ENCODE measurements at regions not wholly inside any gene's neighbourhood (a gene's known extent, or its start where the extent isn't known, plus 50 kb on each side); places are given as distances from the start of the nearest gene placed in this dataset.
"Not testable (repeated sequence)": the region's sequence is repeated elsewhere in the genome, so short reads cannot be mapped to it uniquely, and the experiment has no call there.

DNA sequence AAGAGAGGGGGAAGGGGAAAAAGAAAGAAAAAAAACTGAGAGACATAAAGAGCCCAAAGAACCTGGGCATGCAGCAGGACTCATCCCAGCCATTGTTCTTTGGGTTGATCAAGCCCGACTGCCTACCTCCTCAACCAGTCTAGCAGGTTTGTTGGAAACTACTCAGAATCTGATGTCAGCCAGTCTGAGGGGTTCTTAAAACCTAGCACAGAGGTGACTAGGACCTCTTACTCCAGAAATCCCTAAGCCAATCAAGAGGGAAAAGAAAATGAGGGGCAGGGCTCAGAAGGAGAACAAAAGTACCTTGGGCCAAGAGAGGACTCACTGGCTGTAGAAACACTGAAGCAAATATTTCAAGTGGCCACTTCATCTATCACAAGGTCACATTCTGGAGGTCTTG is 228.0 kb downstream of the AASDHPPT start:
- TF ChIP-seq ZFX (IDR thresholded peaks at IDR 0.05; ENCODE audit: borderline replicate concordance) (no peak), CTCF (IDR thresholded peaks at IDR 0.05) (no peak)

GRCh38 chr11:106306942-106307341 is 229.5 kb downstream of the AASDHPPT start:
- TF ChIP-seq CTCF (IDR thresholded peaks at IDR 0.05) (no peak), ZFX (IDR thresholded peaks at IDR 0.05; ENCODE audit: borderline replicate concordance) (no peak)

More for the DNA sequence above, 228.0 kb downstream of the AASDHPPT start:
- H3K27ac ChIP-seq: no peak overlapping the region

DNA sequence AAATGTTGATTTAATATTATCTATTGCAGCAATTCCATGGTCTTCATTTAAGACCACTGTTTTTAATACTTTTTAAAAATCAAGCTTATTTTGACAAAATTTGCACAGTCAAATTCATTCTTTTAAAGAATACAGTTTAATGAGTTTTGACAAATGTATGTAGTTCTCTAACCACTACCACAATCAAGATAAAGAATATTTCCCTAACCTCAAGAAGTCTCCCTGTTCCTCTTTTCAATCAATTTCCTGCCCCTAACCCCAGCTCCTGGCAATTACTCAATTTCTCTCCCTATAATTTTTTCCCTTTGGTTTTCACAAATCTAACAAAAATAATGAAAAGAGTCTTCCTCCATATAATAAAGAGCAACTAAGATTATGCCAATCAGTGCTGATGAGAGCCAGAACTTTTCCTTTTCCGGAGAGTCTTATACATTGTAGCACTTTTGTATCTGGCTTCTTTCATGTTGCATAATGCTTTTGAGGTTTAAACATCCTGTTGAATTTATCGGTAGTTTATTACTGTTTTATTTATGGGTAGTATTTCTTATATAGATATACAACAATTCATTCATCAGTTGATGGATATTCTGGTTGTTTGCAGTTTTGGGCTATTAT is 231.7 kb downstream of the AASDHPPT start:
- no peak overlapping the region for H3K27ac ChIP-seq
- TF ChIP-seq ZFX (IDR thresholded peaks at IDR 0.05; ENCODE audit: borderline replicate concordance) (no peak), CTCF (IDR thresholded peaks at IDR 0.05) (no peak)

More at GRCh38 chr11:106306942-106307341, 229.5 kb downstream of the AASDHPPT start:
- H3K27ac ChIP-seq: no peak overlapping the region

DNA sequence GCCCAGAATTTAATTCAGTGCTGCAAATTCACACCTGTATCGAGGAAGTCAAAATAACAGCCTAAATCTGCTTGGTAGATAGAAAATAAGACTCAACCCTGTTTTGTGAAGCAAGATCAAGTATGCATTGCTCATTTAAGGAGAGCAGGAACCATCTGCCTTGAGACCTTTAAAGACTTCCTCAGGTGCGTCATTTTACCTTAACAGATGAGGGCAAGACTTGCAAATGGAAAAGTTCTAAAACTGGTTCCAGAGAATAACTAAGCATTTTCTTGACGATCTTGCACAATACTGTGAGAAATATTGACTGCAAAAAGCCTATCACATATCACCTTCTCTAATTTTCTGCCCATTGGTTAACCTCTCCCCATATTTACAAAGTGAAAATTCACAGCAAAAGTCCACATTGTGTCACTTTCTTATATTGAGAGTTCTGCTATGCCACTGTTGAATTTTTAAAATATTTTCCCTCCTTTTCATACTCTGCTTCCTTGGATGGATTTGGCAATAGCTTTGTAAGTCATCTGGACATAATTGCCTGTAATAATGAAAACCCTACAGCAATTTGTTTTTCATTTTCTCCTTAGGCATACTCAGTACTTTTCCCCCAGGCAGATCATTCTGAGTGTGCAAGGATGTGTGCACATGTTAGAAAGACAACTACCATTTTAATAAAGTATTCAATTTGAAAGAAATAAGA is 234.2 kb downstream of the AASDHPPT start:
- TF ChIP-seq CTCF (IDR thresholded peaks at IDR 0.05) (no peak), ZFX (IDR thresholded peaks at IDR 0.05; ENCODE audit: borderline replicate concordance) (no peak)
- H3K27ac ChIP-seq: no peak overlapping the region

DNA sequence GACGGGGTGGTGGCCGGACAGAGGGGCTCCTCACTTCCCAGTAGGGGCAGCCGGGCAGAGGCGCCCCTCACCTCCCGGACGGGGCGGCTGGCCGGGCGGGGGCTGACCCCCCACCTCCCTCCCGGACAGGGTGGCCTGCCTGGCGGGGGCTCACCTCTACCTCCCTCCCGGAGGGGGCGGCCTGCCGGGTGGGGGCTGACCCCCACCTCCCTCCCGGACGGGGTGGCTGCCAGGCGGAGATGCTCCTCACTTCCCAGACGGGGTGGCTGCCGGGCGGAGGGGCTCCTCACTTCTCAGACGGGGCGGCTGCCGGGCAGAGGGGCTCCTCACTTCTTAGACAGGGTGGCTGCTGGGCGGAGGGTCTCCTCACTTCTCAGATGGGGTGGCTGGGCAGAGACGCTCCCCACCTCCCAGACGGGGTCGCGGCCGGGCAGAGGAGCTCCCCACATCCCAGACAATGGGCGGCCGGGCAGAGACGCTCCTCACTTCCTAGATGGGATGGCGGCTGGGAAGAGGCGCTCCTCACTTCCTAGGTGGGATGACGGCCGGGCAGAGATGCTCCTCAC is 239.8 kb downstream of the AASDHPPT start:
- H3K27ac ChIP-seq: not testable (repeated sequence)

DNA sequence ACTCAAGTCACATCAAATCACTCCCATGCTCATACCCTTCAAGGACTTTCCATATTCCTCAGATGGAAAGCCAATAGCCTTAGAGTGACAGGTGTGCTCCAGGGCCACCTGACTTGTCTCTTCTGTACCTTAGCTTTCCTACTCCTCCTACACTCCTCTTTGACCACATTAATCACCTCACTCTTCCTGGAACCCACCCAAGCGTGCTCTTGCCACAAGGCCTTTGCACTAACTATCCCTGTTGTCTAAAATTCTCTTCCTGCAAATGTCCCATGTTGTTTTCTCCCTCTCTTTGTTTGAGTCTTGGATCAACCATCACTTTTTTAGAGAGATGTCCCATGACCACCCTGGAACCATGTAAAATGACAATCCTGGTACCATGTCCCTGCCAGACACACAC is 244.1 kb downstream of the AASDHPPT start:
- TF ChIP-seq ZFX (IDR thresholded peaks at IDR 0.05; ENCODE audit: borderline replicate concordance) (no peak), CTCF (IDR thresholded peaks at IDR 0.05) (no peak)
- no peak overlapping the region for H3K27ac ChIP-seq

- no peak for TF ChIP-seq CTCF (IDR thresholded peaks at IDR 0.05)
- TF ChIP-seq ZFX (IDR thresholded peaks at IDR 0.05; ENCODE audit: borderline replicate concordance): no peak
- H3K27ac ChIP-seq: no peak overlapping the region
These were observed 244.6 kb downstream of the AASDHPPT start for GRCh38 chr11:106322106-106322505.

Measured in 22Rv1 (cell line).